Activated naive CD8-positive, alpha-beta T cell treated with anti-CD3 and anti-CD28 coated beads, Interleukin-2, amount 50 U/mL, for 24 hours (primary cell): ENCODE measurements at regions not wholly inside any gene's neighbourhood (a gene's known extent, or its start where the extent isn't known, plus 50 kb on each side); places are given as distances from the start of the nearest gene placed in this dataset.

Experiments
- ATAC-seq: fragments of 150-1000 bp; cut with Tn5 transposase; one replicate; pipeline ENCODE4 v1.10.0; 2021
- DNase-seq: peaks from one replicate; pipeline ENCODE4 v3.0.0; 2021
- H3K27ac Mint-ChIP-seq: one replicate; pipeline ENCODE4 v1.8.0; 2021; ENCODE audit warnings: mild to moderate bottlenecking, mixed read lengths
- H3K27me3 Mint-ChIP-seq: one replicate; pipeline ENCODE4 v1.8.0; 2021; ENCODE audit warnings: mixed read lengths
- H3K36me3 Mint-ChIP-seq: one replicate; pipeline ENCODE4 v1.8.0; 2021; ENCODE audit warnings: low read depth, mixed read lengths
- H3K4me1 Mint-ChIP-seq: one replicate; pipeline ENCODE4 v1.8.0; 2021; ENCODE audit warnings: mixed read lengths
- H3K4me3 Mint-ChIP-seq: one replicate; pipeline ENCODE4 v1.8.0; 2021; ENCODE audit warnings: mild to moderate bottlenecking, moderate library complexity, mixed read lengths
- H3K9me3 Mint-ChIP-seq: one replicate; pipeline ENCODE4 v1.8.0; 2021; ENCODE audit warnings: mixed read lengths

DNA sequence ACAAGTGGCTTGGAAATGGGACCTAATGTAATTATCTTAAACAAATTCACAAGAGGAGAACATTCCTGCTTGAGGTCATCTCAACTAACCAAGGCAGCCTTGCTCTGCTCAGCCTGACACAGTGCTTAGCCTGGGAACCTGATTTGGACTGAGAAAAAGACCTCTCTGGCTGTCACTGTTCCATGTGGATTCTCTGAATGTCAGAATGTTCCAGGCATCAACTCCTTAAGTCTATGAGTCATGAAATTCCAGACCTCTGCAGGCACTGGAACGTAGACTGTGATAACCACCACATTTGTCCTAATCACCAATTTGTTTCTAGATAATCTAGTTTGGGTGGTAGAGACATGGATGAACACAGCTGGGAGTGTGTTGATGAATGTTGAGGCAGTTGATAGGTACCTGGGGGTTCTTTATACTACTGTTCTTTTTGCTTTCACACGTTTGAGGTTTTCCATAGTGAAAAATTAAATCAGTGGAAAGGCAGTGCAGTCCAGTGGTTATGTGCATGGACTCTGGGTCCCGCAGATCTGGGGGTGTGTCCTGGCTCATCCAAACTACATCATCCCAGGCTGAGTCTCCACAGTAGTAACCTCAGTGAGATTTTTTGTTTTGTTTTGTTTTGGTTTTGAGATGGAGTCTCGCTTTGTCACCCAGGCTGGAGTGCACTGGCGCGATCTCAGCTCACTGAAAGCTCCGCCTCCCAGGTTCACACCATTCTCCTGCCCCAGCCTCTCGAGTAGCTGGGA, 269.6 kb downstream of the MN1 start:
- Mint-ChIP-seq H3K36me3 (no peaks in the 10 kb centered on the region), H3K9me3 (no peaks in the 10 kb centered on the region), H3K4me3 (no peak overlapping the region), H3K27ac (no peak overlapping the region), H3K27me3 (no peaks in the 10 kb centered on the region), H3K4me1 (no peaks in the 10 kb centered on the region)
- no peak for DNase-seq
- ATAC-seq, result no peak

DNA sequence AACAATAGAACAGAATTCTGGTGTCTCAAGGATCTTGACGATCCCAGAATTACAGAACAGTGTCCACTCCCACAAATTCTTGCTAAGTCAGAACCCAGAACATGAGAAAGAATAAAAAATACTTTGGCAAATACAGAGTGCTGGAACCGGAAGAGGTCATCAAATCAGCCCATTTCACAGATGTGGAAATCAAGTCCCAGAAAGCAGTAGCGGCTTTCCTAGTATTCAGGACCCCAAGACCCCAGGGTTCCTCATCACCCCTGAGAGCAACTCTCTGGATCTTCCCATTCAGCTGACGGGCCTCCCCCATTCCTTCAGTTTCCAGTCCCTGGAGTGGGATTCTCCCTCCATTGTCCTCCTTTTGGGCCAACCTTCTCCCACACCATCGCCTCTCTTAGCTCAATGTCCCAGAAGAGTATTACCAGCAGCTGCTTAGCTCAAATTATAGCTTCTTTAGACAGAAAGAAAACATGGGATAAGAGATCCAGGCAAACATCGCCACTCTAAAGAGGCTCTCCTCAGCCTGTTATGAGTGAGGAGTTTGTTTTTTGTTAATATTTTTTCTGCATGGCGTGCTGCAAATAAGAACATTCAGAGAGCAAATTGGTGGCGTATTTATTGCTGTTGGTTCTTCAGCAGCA, 268.3 kb downstream of the MN1 start:
- Mint-ChIP-seq H3K36me3 (no peaks in the 10 kb centered on the region), H3K27ac (no peak overlapping the region), H3K4me3 (no peak overlapping the region), H3K4me1 (no peaks in the 10 kb centered on the region), H3K27me3 (no peaks in the 10 kb centered on the region), H3K9me3 (no peaks in the 10 kb centered on the region)
- ATAC-seq (no peak), DNase-seq (no peak)

DNA sequence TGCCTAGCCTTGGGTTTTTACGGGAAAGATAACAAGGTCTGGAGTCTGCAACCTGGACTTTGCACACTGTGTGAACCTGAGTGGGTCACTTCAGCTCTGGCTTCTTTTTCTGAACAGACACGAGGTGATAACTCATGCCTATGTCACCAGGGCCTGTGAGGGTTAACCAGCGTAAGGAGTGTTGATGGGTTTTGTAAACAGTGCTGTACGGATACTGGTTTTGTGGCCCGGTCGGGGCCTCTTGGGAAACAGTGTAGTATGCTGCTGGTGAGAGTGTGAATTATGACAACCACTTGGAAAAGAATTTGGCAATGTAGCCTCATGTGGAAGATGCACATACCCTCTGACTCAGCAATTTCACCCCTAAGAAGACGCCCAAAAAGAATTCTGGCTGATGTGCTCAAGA, 266.8 kb downstream of the MN1 start:
- no peaks in the 10 kb centered on the region for H3K36me3 Mint-ChIP-seq
- no peak overlapping the region for H3K27ac Mint-ChIP-seq
- H3K27me3 Mint-ChIP-seq, result no peaks in the 10 kb centered on the region
- ATAC-seq (no peak), DNase-seq (no peak)
- H3K4me3 Mint-ChIP-seq, result no peak overlapping the region
- H3K4me1 Mint-ChIP-seq, result no peaks in the 10 kb centered on the region
- no peaks in the 10 kb centered on the region for H3K9me3 Mint-ChIP-seq

- H3K36me3 Mint-ChIP-seq, result no peaks in the 10 kb centered on the region
- no peaks in the 10 kb centered on the region for H3K4me1 Mint-ChIP-seq
- ATAC-seq, result no peak
- H3K9me3 Mint-ChIP-seq, result no peaks in the 10 kb centered on the region
- no peak overlapping the region for H3K4me3 Mint-ChIP-seq
- DNase-seq, result no peak
- no peak overlapping the region for H3K27ac Mint-ChIP-seq
- H3K27me3 Mint-ChIP-seq, result no peaks in the 10 kb centered on the region
Measured at GRCh38 chr22:27535452-27535851, 266.1 kb downstream of the MN1 start.

DNA sequence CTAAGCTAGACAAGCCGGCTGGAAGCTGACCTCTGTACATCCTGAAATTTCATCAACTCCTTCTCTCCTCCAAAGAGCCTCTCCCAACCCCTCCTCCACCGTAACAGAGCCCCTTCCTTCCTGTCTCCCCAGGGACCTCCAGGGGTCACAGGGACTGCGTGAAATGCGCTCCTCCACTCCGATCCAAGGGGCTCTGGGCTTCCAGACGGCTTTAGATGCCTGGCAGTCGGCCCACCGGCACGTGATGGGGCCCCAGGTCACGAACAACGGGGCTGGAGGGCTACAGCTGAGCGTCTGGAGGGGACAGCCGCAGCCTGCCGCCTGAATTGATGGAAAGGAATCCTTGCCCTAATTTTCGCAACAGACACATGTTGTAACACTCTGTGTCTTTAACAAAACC, 264.1 kb downstream of the MN1 start:
- no peak overlapping the region for H3K4me3 Mint-ChIP-seq
- H3K36me3 Mint-ChIP-seq, result no peaks in the 10 kb centered on the region
- DNase-seq, result no peak
- no peaks in the 10 kb centered on the region for H3K27me3 Mint-ChIP-seq
- H3K4me1 Mint-ChIP-seq, result no peaks in the 10 kb centered on the region
- no peak for ATAC-seq
- no peak overlapping the region for H3K27ac Mint-ChIP-seq
- H3K9me3 Mint-ChIP-seq, result no peaks in the 10 kb centered on the region

DNA sequence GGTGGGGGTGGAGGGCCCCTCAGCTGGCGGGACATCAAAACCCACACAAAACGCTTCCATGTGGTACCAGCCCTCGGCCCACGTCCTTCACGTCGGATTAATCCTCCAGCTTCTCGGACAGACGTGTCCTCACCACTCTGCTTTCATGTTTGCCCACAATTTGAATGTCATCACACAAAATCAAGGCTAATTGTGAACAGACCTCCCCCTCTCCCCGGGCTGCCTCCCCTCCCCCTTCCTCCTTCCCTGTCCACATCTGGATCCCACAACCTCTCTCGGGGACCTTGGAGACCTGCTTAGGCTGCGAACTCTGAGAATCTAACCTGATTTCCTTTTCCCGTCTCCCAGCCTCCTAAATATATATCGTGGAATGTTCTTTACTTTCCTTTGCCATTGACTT, 262.9 kb downstream of the MN1 start:
- H3K36me3 Mint-ChIP-seq, result no peaks in the 10 kb centered on the region
- ATAC-seq, result no peak
- DNase-seq, result no peak
- H3K27ac Mint-ChIP-seq, result no peak overlapping the region
- no peaks in the 10 kb centered on the region for H3K4me1 Mint-ChIP-seq
- H3K27me3 Mint-ChIP-seq, result no peaks in the 10 kb centered on the region
- H3K9me3 Mint-ChIP-seq, result no peaks in the 10 kb centered on the region
- no peak overlapping the region for H3K4me3 Mint-ChIP-seq

- no peak overlapping the region for H3K27ac Mint-ChIP-seq
- no peak for DNase-seq
- no peaks in the 10 kb centered on the region for H3K36me3 Mint-ChIP-seq
- no peak overlapping the region for H3K4me3 Mint-ChIP-seq
- H3K9me3 Mint-ChIP-seq, result no peaks in the 10 kb centered on the region
- no peaks in the 10 kb centered on the region for H3K4me1 Mint-ChIP-seq
- H3K27me3 Mint-ChIP-seq, result no peaks in the 10 kb centered on the region
- ATAC-seq, result no peak
Measured at GRCh38 chr22:27540247-27540646, 261.3 kb downstream of the MN1 start.

DNA sequence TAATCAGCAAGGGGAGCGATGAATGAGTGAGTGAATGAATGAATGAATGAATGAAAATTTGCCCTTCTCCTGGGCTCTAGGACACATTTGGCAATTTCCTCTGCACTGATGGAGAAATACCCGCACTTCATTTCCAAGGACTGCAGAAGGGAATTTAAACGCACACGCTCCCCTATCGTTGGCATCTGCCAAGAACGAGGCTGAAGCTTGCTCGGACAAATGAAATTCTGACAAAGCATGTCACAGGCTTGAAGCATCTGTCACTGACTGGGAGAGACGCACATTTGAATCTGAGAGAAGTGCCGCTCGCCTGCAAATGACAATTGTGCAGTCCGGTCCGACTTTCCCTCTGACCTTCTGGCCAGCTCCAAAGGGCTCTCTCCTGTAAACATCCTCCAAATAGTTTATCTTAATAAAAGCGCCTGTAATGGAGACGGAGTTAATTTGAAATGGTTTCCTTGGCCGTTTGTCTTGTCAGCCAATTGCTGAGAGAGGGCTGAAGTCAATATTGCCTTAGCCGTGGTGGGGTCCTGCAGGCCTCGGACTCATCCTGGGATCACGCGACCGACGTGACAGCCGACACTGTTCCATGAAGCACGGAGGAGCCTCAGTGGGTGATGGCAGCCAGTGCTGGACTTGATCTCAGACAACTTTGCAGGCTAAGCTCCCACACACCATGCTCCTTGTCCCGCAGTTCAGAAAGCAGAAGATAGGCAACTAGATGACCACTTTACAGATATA, 260.7 kb downstream of the MN1 start:
- no peak overlapping the region for H3K27ac Mint-ChIP-seq
- DNase-seq (no peak), ATAC-seq (no peak)
- H3K9me3 Mint-ChIP-seq, result no peaks in the 10 kb centered on the region
- H3K4me1 Mint-ChIP-seq, result no peaks in the 10 kb centered on the region
- H3K27me3 Mint-ChIP-seq, result no peaks in the 10 kb centered on the region
- H3K4me3 Mint-ChIP-seq, result no peak overlapping the region
- no peaks in the 10 kb centered on the region for H3K36me3 Mint-ChIP-seq

DNA sequence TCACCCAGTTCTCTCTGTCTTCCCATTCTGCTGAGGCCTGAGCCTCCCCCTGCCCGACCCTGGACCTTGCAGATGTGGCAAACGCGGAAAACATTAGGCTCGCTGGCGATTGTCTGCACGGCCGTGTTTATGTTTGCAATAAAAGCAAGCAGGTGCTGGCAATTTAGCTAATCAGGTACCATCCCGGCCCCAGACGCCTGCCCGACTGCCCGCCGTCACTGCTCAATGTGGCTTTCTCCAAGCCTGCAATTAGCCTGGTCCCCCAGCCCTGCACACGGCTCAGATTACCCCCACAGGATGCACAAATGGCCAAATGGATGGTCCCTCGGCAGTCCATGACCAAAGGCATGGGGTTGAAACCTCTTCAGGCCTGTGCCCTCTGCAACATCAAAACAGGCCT, 259.7 kb downstream of the MN1 start:
- ATAC-seq, result no peak
- DNase-seq, result no peak
- no peaks in the 10 kb centered on the region for H3K27me3 Mint-ChIP-seq
- no peak overlapping the region for H3K4me3 Mint-ChIP-seq
- no peaks in the 10 kb centered on the region for H3K9me3 Mint-ChIP-seq
- H3K27ac Mint-ChIP-seq, result no peak overlapping the region
- no peaks in the 10 kb centered on the region for H3K36me3 Mint-ChIP-seq
- H3K4me1 Mint-ChIP-seq, result no peaks in the 10 kb centered on the region

DNA sequence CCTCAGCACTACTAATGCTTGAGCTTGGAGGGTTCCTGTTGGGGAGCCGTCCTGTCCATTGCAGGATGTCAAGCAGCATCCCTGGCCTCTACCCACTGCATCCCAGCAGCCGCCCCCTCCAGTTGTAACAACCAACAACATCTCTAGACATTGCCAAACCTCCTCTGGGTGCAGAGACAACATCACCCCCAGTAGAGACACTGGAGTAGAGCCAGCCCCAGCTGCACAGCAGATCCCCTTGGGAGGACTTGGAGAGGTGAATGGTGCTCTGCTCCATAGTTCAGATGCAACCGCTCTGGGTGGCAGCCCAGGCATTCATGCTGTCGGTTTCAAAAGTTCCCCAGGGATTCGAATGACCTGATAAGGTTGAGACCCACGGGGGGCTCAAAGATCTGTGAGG, 259.0 kb downstream of the MN1 start:
- DNase-seq (no peak), ATAC-seq (no peak)
- H3K27me3 Mint-ChIP-seq, result no peaks in the 10 kb centered on the region
- H3K4me3 Mint-ChIP-seq, result no peak overlapping the region
- H3K36me3 Mint-ChIP-seq, result no peaks in the 10 kb centered on the region
- H3K4me1 Mint-ChIP-seq, result no peaks in the 10 kb centered on the region
- no peak overlapping the region for H3K27ac Mint-ChIP-seq
- no peaks in the 10 kb centered on the region for H3K9me3 Mint-ChIP-seq

GRCh38 chr22:27543460-27543859, 258.1 kb downstream of the MN1 start:
- Mint-ChIP-seq H3K27me3 (no peaks in the 10 kb centered on the region), H3K27ac (no peak overlapping the region), H3K4me3 (no peak overlapping the region), H3K9me3 (no peaks in the 10 kb centered on the region), H3K4me1 (no peaks in the 10 kb centered on the region), H3K36me3 (no peaks in the 10 kb centered on the region)
- ATAC-seq (no peak), DNase-seq (no peak)

- no peak for ATAC-seq
- H3K27me3 Mint-ChIP-seq, result peaks cover 5% of the 10 kb centered on the region
- H3K4me1 Mint-ChIP-seq, result no peaks in the 10 kb centered on the region
Measured at GRCh38 chr22:27545085-27545484, 256.5 kb downstream of the MN1 start.

GRCh38 chr22:27546157-27546935, 255.2 kb downstream of the MN1 start:
- ATAC-seq, result no peak
- H3K27me3 Mint-ChIP-seq, result peaks cover 5% of the 10 kb centered on the region

More at GRCh38 chr22:27545085-27545484, 256.5 kb downstream of the MN1 start:
- DNase-seq, result no peak
- Mint-ChIP-seq H3K4me3 (no peak overlapping the region), H3K9me3 (no peaks in the 10 kb centered on the region), H3K27ac (no peak overlapping the region), H3K36me3 (no peaks in the 10 kb centered on the region)

DNA sequence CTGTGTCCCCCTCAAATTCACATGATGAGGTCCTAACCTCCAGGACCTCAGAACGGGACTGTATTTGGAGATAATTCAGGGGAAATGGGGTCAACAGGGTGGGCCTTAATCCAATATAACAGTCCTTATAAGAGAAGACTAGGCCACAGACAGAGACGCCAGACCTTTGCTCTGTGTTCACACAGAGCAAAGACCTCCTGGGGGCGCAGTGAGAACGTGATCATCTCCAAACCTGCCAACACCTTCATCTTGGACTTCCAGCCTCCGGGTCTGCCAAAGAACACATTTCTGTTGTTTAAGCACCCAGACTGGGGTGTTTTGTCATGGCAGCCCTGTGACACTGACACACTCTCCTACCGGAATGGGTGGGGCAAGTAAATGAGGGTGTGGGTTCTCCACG, 250.2 kb downstream of the MN1 start:
- H3K9me3 Mint-ChIP-seq, result no peaks in the 10 kb centered on the region
- no peak overlapping the region for H3K4me3 Mint-ChIP-seq
- DNase-seq, result no peak
- peaks cover 9% of the 10 kb centered on the region for H3K27me3 Mint-ChIP-seq
- H3K36me3 Mint-ChIP-seq, result no peaks in the 10 kb centered on the region
- no peak overlapping the region for H3K27ac Mint-ChIP-seq
- ATAC-seq, result no peak
- H3K4me1 Mint-ChIP-seq, result no peaks in the 10 kb centered on the region

More at GRCh38 chr22:27546157-27546935, 255.2 kb downstream of the MN1 start:
- no peaks in the 10 kb centered on the region for H3K4me1 Mint-ChIP-seq
- no peak overlapping the region for H3K27ac Mint-ChIP-seq
- no peak overlapping the region for H3K4me3 Mint-ChIP-seq
- H3K36me3 Mint-ChIP-seq, result no peaks in the 10 kb centered on the region
- no peaks in the 10 kb centered on the region for H3K9me3 Mint-ChIP-seq
- DNase-seq, result no peak
